Inflammatory macrophage (primary cell): ENCODE measurements at regions not wholly inside any gene's neighbourhood (a gene's known extent, or its start where the extent isn't known, plus 50 kb on each side); places are given as distances from the start of the nearest gene placed in this dataset.
"Not testable (repeated sequence)": the region's sequence is repeated elsewhere in the genome, so short reads cannot be mapped to it uniquely, and the experiment has no call there.

Source experiments
- DNase-seq, 2 donors: peaks; one replicate each; pipeline ENCODE4 v3.0.0-alpha.2; 2020 to 2022

GRCh38 chr2:200174433-200175216, 131.9 kb upstream of the SPATS2L start:
- DNase-seq: no peak

DNA sequence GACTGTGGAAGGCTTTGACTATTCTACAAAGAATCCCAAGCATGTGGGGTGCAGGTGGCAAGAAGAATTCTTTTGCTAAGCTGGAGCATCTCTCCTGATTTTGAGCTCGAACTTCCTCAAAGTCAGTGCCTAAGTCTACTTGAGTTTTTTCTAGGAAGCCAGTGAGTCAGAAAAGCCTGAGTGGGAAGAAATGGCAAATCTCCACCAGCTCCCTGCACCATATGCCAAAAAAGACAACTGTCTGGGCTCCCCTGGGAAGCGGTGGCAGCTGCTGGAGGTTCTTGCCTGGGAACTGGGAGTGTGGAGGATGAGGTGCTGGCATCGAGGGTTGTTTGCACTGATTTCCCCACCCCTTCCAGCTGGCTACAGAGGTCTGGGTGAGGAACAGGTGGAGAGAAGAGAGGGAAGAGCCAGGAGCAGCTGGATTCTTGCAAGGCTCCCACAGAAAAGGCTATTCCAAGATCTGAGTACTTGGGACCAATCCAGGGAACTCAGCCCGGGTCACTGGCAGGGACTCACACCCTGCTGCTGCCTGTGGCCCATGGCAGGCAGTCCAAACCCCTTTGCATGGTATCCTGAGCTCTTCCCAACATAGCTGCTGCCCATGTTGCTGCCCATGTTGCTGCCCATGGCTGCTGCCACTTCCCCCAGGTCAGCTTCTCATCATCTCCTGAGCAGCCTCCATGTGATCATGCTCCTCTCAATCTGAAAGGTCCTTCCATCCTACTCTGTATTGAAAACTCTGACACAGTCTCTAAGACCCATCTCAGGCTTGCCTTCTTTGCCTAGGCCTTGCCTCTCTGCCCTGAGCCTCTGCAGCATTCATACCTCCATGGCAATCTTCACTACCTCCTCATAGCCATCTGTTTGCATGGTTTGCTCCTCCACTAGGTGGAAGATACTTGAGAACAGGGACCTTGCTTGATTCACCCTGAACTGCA, 128.3 kb upstream of the SPATS2L start:
- peak in 1 of 2 donors; percentile 21 for DNase-seq

- no peak for DNase-seq
Observed at GRCh38 chr2:200179151-200179550, 127.3 kb upstream of the SPATS2L start.

GRCh38 chr2:200180943-200181342, 125.5 kb upstream of the SPATS2L start:
- DNase-seq: no peak

DNA sequence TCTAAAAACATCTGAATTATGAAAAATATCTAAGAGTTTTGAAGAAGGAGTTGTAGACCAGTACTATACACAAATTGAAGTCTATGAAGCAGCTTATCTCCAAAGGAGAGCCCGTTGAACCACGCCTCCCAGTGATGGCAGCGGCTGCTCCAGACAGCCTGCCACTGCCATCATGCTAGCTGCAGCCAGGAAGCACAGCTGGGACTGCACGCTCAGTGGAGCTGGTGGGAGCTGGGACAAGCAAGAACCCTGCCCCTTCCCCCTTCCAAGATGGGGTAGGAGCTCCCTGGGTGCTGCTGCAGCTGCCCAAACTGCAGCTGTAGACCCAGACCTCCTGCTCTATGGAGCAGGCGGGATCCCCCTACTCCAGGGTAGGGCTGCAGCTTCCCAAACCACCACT, 124.7 kb upstream of the SPATS2L start:
- DNase-seq: no peak

- DNase-seq: no peak
Observed at GRCh38 chr2:200184748-200185627, 121.5 kb upstream of the SPATS2L start.

DNA sequence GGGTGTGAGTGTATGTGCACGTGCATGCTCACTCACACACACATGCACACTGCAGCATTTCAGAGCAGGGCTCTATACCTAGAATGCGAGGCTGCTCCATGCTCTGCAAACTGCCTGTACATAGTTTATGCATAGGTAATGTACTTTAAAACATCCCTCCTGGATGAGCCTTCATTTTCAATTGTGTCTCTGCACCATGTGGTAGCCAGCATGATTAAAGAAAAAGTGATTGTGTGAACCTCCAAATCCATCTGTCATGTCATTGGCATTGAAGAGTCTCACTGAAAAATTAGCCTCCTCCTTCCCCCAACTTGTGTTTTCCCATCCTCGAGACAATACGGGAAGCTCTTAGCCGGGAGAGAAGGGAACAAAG, 120.9 kb upstream of the SPATS2L start:
- no peak for DNase-seq

DNA sequence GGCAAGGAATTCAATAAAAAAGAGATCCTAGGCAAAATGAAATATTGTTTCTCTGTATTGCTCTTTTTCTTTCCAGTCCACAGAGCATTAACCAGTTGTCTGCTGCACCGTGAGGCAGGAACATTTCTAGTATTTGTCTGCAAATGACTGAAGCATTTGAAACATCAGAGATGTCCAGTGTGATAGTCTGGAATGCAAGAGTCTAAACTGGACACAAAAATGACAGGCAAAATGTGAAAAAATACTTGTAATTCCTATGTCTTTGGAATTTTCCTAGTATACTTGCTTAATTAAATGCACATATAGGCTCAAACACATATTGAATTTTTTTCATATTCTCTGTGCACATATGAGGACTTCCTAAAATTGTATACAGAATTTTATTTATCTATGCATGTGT, 120.5 kb upstream of the SPATS2L start:
- DNase-seq: no peak

- no peak for DNase-seq
Observed at GRCh38 chr2:200188876-200189275, 117.6 kb upstream of the SPATS2L start.

DNA sequence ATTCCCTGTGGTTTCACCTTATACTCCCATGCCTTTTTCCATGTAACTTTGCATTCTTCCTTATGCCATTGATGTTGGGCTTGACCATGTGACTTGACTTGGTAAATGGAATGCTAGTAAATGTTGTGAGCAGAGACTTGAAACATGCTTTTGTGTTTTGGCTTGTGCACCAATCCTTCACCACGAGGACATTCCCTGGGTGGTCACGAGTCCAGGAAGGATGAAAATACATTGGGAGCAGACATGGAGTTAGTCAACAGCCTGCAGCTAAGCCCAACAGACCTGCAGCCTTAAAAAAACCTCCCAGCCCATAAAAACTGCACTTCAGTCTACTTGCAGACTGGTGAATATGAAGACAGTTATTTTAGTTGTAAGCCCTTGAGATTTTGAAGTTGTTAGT, 116.5 kb upstream of the SPATS2L start:
- no peak for DNase-seq

DNA sequence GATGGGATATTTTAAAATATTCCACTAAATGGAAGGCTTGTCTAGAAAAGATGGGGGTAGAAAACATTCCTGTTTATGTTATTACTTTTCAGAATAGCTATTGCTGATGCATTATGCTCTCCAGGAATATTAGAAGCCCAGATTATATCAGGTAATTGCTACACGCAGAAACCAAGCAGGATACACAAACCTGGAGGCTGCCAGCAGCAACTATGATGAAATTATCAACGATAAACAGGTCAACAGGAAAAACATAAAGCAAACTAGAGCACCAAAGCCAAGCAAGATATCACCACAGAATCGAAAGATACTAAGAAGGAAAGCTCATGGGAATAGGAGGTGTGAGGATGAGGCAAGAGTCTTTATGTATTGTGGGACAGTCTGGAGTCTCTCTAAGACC, 113.2 kb upstream of the SPATS2L start:
- DNase-seq: no peak

GRCh38 chr2:200193791-200194190, 112.7 kb upstream of the SPATS2L start:
- DNase-seq: no peak

- no peak for DNase-seq
Observed at GRCh38 chr2:200194746-200195145, 111.7 kb upstream of the SPATS2L start.

DNA sequence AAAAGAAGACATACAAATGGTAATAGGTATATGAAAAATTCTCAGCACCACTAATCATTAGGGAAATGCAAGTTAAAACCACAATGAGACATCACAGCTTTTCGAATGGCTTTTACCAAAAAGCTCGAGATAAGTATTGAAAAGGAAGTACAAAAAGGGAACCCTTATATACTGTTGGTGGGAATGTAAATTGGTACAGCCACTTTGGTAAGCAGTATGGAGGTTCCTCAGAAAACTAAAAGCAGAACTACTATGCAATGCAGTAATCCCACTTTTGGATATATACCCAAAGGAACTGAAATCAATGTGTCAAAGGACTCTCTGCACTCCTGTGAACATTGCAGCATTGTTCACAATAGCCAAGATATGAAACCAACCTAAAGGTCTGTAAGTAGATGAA, 107.5 kb upstream of the SPATS2L start:
- DNase-seq: peak; percentile 76 to 89

DNA sequence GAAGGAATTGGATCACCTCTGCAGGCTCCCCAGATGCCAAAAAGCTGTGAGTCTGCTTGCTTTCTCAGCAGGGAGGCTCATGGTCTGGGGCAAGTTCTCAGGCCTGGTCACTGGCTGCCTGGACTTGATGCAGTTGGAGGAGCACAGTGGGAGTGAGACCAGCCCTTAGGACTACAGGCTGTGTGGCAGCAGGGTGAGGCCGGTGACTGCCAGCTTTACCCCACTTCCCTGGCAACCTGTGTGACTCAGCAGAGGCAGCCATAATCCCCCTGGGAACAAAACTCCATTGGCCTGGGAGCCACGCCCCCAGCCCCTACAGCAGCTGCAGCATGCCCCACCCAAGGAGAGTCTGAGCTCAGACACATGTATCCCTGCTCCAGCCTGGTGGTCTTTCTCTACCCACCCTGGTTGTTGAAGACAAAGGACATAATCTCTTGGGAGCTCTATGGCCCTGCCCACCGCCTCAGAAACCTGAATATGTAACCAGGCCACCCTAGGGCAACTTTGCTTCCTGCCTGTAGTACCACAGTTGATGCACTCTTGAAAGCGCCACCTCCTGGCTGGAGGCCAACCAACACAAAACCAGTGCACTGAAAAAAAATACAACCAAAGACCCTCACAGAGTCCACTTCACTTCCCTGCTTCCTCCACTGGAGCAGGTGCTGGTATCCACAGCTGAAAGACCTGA, 106.8 kb upstream of the SPATS2L start:
- no peak for DNase-seq

GRCh38 chr2:200201839-200202238, 104.7 kb upstream of the SPATS2L start:
- not testable (repeated sequence) for DNase-seq

- DNase-seq: no peak
Observed at GRCh38 chr2:200203381-200203827, 103.1 kb upstream of the SPATS2L start.

- DNase-seq: no peak
Observed at GRCh38 chr2:200208041-200208440, 98.5 kb upstream of the SPATS2L start.

- DNase-seq: no peak
Observed at GRCh38 chr2:200209030-200209429, 97.5 kb upstream of the SPATS2L start.

DNA sequence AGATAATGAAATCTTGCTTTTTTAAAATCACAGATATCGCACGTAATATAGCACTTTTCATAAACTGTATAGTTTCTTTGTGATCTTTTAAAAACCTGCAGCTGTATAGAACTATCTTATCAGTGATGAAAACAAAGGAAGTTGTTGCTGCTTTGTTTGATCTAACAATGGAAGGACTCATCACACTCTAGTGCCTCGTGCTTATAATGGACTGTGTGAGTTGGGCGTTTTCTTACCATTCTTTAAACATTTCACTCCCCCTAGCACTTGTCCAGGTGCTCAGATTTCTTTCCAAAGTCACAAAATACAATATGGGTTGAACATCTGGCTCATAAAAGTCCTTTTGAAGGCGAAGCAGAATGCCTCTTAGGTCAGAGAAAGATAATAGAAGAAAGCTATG, 94.8 kb upstream of the SPATS2L start:
- no peak for DNase-seq

DNA sequence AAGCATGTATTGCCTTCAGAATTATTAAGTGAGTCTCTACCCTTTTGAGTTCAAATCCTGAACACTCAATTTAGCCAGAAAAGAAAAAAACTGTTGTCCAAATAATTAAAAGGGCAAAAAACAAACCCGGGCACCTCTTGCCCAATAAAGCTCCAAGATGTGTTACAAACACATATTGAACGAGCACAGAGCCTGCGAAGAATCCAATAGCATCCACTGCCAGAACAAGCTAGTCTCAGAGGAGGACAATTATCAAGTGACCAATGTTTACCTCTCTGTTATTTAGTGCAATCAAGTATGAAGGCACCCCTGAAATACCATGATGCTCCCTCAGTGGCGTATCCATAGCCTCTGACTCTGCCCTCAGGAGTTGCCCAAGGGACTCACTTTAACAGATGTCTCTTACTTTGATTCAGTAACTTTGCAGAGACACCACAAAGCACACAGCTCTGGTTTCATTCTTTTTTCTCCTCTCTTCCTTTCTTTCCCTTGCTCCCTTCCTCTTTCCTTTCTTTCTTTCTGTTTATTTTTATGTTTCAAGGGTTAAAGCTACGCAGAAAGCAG, 93.5 kb upstream of the SPATS2L start:
- DNase-seq: no peak

DNA sequence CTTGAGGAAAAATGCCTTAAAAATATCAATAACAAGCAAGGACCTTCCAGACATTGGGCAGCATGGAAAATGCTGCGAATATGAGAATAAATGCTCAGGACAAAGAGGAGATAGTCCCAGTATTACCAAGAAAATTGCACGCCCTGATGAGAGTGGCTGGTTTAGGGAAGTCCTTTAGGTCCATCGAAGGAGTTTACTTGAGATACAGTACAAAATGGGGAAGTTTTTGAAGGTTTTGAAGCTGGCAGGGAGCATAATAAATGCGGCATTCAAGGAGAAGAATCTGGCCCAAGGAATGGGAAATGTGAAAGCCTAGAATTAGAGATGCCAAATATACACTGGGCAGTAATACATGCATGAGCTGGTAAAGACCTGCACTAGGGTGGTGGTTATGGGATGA, 90.2 kb upstream of the SPATS2L start:
- peak; percentile 40 to 46 for DNase-seq
